GM12891 (cell line): ENCODE measurements at regions not wholly inside any gene's neighbourhood (a gene's known extent, or its start where the extent isn't known, plus 50 kb on each side); places are given as distances from the start of the nearest gene placed in this dataset.

Experiments used
- DNase-seq: peaks from one replicate; pipeline ENCODE4 v3.0.0; 2011; ENCODE audit warnings: low spot score; ENCODE audit not compliant: insufficient read length
- FAIRE-seq: peaks from 2 replicates; lab custom pipeline; 2011; peaks lifted over from hg19 to GRCh38; lab: Jason Lieb, UNC
- PAX5 ChIP-seq: IDR thresholded peaks from 2 replicates; pipeline ENCODE4 v1.6.1; 2011; ENCODE audit warnings: low read length, moderate library complexity, mild to moderate bottlenecking; ENCODE audit not compliant: insufficient read depth, severe bottlenecking
- POLR2A ChIP-seq: IDR thresholded peaks from 2 replicates; pipeline ENCODE4 v1.6.1; 2011; ENCODE audit warnings: low read depth, low read length, control low read depth
- POLR2AphosphoS5 ChIP-seq: IDR thresholded peaks from 2 replicates; pipeline ENCODE4 v1.6.1; 2011; ENCODE audit warnings: low read depth, low read length, control low read depth
- POU2F2 ChIP-seq: IDR thresholded peaks from 2 replicates; pipeline ENCODE4 v1.6.1; 2011; ENCODE audit warnings: low read depth, mild to moderate bottlenecking, control low read depth, low read length, moderate library complexity
- SPI1 ChIP-seq: IDR thresholded peaks from 2 replicates; pipeline ENCODE4 v1.6.1; 2011; ENCODE audit warnings: low read depth, low read length, control low read depth
- TAF1 ChIP-seq: IDR thresholded peaks from 2 replicates; pipeline ENCODE4 v1.6.1; 2011; ENCODE audit warnings: low read depth, low read length, control low read depth

GRCh38 chr5:105033637-105034400 is 1471.2 kb upstream of the NUDT12 start:
- DNase-seq (no peak), FAIRE-seq (no peak)
- TF ChIP-seq PAX5 (no peak), TAF1 (no peak), POU2F2 (no peak), SPI1 (no peak), POLR2A (no peak), POLR2AphosphoS5 (no peak)

GRCh38 chr5:105032917-105033316 is 1470.3 kb upstream of the NUDT12 start:
- DNase-seq (no peak), FAIRE-seq (no peak)
- no peak for TF ChIP-seq POU2F2
- TF ChIP-seq TAF1 = no peak
- TF ChIP-seq POLR2A = no peak
- TF ChIP-seq SPI1 = no peak
- no peak for TF ChIP-seq POLR2AphosphoS5
- no peak for TF ChIP-seq PAX5

GRCh38 chr5:105030153-105030552 is 1467.6 kb upstream of the NUDT12 start:
- DNase-seq (no peak), FAIRE-seq (no peak)
- no peak for TF ChIP-seq POLR2A
- peak; percentile 71 for TF ChIP-seq SPI1
- no peak for TF ChIP-seq POLR2AphosphoS5

GRCh38 chr5:105015098-105015497 is 1452.5 kb upstream of the NUDT12 start:
- FAIRE-seq = no peak
- TF ChIP-seq TAF1 (no peak), POLR2AphosphoS5 (no peak), SPI1 (no peak), PAX5 (no peak), POLR2A (no peak), POU2F2 (no peak)
- no peak for DNase-seq

- TF ChIP-seq POLR2A (no peak), TAF1 (no peak), PAX5 (no peak), SPI1 (no peak), POU2F2 (no peak), POLR2AphosphoS5 (no peak)
- FAIRE-seq = no peak
- DNase-seq = no peak
Measured at GRCh38 chr5:104998572-104998971, 1436.0 kb upstream of the NUDT12 start.

GRCh38 chr5:104998169-104998568 is 1435.6 kb upstream of the NUDT12 start:
- DNase-seq (no peak), FAIRE-seq (no peak)
- no peak for TF ChIP-seq POU2F2
- no peak for TF ChIP-seq POLR2A
- TF ChIP-seq TAF1 = no peak
- TF ChIP-seq PAX5 = no peak
- no peak for TF ChIP-seq POLR2AphosphoS5
- no peak for TF ChIP-seq SPI1

GRCh38 chr5:104987074-104987473 is 1424.5 kb upstream of the NUDT12 start:
- DNase-seq (no peak), FAIRE-seq (no peak)
- TF ChIP-seq PAX5 = no peak

- no peak for DNase-seq
Measured at GRCh38 chr5:104977529-104977928, 1414.9 kb upstream of the NUDT12 start.

GRCh38 chr5:104967806-104968410 is 1405.3 kb upstream of the NUDT12 start:
- FAIRE-seq (no peak), DNase-seq (no peak)
- no peak for TF ChIP-seq POLR2AphosphoS5
- no peak for TF ChIP-seq PAX5
- TF ChIP-seq SPI1 = no peak
- TF ChIP-seq POLR2A = no peak
- no peak for TF ChIP-seq POU2F2
- TF ChIP-seq TAF1 = no peak

More at GRCh38 chr5:104977529-104977928, 1414.9 kb upstream of the NUDT12 start:
- no peak for TF ChIP-seq POLR2AphosphoS5
- no peak for TF ChIP-seq POLR2A
- no peak for FAIRE-seq

- TF ChIP-seq POLR2AphosphoS5 (no peak), PAX5 (no peak), TAF1 (no peak), SPI1 (no peak), POU2F2 (no peak), POLR2A (no peak)
- DNase-seq = no peak
- FAIRE-seq = no peak
Measured at GRCh38 chr5:104965006-104965405, 1402.4 kb upstream of the NUDT12 start.
